ENCODE measurements at regions not wholly inside any gene's neighbourhood (a gene's known extent, or its start where the extent isn't known, plus 50 kb on each side); places are given as distances from the start of the nearest gene placed in this dataset.

DNA sequence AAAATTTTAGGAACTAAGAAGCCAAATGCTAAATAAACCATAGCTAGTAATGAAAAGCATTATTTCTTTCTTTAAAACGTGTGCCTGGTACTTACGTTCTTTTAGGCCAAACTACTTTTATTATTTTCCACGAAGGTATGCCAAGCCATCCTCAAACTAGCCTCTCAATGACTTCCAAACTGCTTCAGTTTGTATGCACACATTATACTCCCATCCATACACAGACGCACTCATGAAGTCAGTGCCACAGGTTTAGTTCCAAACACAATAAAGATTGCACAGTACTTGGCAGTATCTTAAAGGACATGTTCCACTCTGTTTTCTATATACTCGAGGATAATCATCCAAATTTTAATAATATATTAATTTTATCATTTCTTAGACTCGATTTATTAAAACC lies 609.2 kb upstream of the ZNF385D start:
- POLR2A ChIA-PET: no interaction called here

GRCh38 chr3:22360970-22361369 lies 610.0 kb upstream of the ZNF385D start:
- no peak overlapping the region for H3K27ac ChIP-seq (ENCODE audit: extremely low read depth, low read depth, low read length)
- CTCF ChIA-PET: no interaction called here
- H3K9me3 ChIP-seq (ENCODE audit: control insufficient read depth, insufficient read depth, low read depth, low read length): no peaks in the 10 kb centered on the region
- no peaks in the 10 kb centered on the region for H3K36me3 ChIP-seq (ENCODE audit: control insufficient read depth in 2 of 2, insufficient read depth in 1 of 2, low read length in 2 of 2)
- no peaks in the 10 kb centered on the region for H3K4me1 ChIP-seq (ENCODE audit: control insufficient read depth, insufficient read depth, low read length)
- POLR2A ChIA-PET: no interaction called here
- no peak overlapping the region for H3K4me3 ChIP-seq (ENCODE audit: low read depth, low read length)
- TF ChIP-seq ZNF707 (tag by site-specific recombination; IDR thresholded peaks at IDR 0.05) (no peak), GLI4 (tag by site-specific recombination; IDR thresholded peaks at IDR 0.05) (no peak), ZNF501 (tag by site-specific recombination; IDR thresholded peaks at IDR 0.05) (no peak), ZNF311 (tag by site-specific recombination; IDR thresholded peaks at IDR 0.05; ENCODE audit: borderline replicate concordance) (no peak), HOXC10 (CRISPR knock-in tag; IDR thresholded peaks at IDR 0.05) (no peak), TCF7L2 (IDR thresholded peaks at IDR 0.05; ENCODE audit: borderline replicate concordance, low read depth, low read length) (no peak), ZNF548 (tag by site-specific recombination; IDR thresholded peaks at IDR 0.05) (no peak), KLF16 (tag by site-specific recombination; IDR thresholded peaks at IDR 0.05) (no peak), ZNF626 (tag by site-specific recombination; IDR thresholded peaks at IDR 0.05) (no peak), FEZF1 (tag by site-specific recombination; IDR thresholded peaks at IDR 0.05) (no peak), ZNF549 (tag by site-specific recombination; IDR thresholded peaks at IDR 0.05) (no peak)
- TF ChIP-seq, protein P1, sequence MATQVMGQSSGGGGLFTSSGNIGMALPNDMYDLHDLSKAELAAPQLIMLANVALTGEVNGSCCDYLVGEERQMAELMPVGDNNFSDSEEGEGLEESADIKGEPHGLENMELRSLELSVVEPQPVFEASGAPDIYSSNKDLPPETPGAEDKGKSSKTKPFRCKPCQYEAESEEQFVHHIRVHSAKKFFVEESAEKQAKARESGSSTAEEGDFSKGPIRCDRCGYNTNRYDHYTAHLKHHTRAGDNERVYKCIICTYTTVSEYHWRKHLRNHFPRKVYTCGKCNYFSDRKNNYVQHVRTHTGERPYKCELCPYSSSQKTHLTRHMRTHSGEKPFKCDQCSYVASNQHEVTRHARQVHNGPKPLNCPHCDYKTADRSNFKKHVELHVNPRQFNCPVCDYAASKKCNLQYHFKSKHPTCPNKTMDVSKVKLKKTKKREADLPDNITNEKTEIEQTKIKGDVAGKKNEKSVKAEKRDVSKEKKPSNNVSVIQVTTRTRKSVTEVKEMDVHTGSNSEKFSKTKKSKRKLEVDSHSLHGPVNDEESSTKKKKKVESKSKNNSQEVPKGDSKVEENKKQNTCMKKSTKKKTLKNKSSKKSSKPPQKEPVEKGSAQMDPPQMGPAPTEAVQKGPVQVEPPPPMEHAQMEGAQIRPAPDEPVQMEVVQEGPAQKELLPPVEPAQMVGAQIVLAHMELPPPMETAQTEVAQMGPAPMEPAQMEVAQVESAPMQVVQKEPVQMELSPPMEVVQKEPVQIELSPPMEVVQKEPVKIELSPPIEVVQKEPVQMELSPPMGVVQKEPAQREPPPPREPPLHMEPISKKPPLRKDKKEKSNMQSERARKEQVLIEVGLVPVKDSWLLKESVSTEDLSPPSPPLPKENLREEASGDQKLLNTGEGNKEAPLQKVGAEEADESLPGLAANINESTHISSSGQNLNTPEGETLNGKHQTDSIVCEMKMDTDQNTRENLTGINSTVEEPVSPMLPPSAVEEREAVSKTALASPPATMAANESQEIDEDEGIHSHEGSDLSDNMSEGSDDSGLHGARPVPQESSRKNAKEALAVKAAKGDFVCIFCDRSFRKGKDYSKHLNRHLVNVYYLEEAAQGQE (tag by site-specific recombination; IDR thresholded peaks at IDR 0.05): no peak
- TF ChIP-seq, protein P2, sequence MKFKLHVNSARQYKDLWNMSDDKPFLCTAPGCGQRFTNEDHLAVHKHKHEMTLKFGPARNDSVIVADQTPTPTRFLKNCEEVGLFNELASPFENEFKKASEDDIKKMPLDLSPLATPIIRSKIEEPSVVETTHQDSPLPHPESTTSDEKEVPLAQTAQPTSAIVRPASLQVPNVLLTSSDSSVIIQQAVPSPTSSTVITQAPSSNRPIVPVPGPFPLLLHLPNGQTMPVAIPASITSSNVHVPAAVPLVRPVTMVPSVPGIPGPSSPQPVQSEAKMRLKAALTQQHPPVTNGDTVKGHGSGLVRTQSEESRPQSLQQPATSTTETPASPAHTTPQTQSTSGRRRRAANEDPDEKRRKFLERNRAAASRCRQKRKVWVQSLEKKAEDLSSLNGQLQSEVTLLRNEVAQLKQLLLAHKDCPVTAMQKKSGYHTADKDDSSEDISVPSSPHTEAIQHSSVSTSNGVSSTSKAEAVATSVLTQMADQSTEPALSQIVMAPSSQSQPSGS (tag by site-specific recombination; IDR thresholded peaks at IDR 0.05; ENCODE audit: low read depth): no peak
- TF ChIP-seq, protein P3, sequence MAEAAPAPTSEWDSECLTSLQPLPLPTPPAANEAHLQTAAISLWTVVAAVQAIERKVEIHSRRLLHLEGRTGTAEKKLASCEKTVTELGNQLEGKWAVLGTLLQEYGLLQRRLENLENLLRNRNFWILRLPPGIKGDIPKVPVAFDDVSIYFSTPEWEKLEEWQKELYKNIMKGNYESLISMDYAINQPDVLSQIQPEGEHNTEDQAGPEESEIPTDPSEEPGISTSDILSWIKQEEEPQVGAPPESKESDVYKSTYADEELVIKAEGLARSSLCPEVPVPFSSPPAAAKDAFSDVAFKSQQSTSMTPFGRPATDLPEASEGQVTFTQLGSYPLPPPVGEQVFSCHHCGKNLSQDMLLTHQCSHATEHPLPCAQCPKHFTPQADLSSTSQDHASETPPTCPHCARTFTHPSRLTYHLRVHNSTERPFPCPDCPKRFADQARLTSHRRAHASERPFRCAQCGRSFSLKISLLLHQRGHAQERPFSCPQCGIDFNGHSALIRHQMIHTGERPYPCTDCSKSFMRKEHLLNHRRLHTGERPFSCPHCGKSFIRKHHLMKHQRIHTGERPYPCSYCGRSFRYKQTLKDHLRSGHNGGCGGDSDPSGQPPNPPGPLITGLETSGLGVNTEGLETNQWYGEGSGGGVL (tag by site-specific recombination; IDR thresholded peaks at IDR 0.05): no peak

More for the DNA sequence above, 609.2 kb upstream of the ZNF385D start:
- H3K4me1 ChIP-seq (ENCODE audit: control insufficient read depth, insufficient read depth, low read length): no peaks in the 10 kb centered on the region
- CTCF ChIA-PET: no interaction called here
- H3K4me3 ChIP-seq (ENCODE audit: low read depth, low read length): no peak overlapping the region
- H3K27ac ChIP-seq (ENCODE audit: extremely low read depth, low read depth, low read length): no peak overlapping the region
- no peaks in the 10 kb centered on the region for H3K9me3 ChIP-seq (ENCODE audit: control insufficient read depth, insufficient read depth, low read depth, low read length)
- no peak for TF ChIP-seq ZNF529 (tag by site-specific recombination; IDR thresholded peaks at IDR 0.05; ENCODE audit: insufficient replicate concordance)
- TF ChIP-seq PRDM6 (tag by site-specific recombination; IDR thresholded peaks at IDR 0.05): no peak
- TF ChIP-seq SP3 (tag by site-specific recombination; IDR thresholded peaks at IDR 0.05): no peak
- no peak for TF ChIP-seq ZNF426 (tag by site-specific recombination; IDR thresholded peaks at IDR 0.05)
- TF ChIP-seq EGR2 (tag by site-specific recombination; IDR thresholded peaks at IDR 0.05; ENCODE audit: low read depth): no peak
- no peak for TF ChIP-seq SCRT1 (tag by site-specific recombination; IDR thresholded peaks at IDR 0.05; ENCODE audit: borderline replicate concordance)
- no peak for TF ChIP-seq ZNF560 (tag by site-specific recombination; IDR thresholded peaks at IDR 0.05; ENCODE audit: borderline replicate concordance)
- no peak for TF ChIP-seq ZNF239 (tag by site-specific recombination; IDR thresholded peaks at IDR 0.05)
- TF ChIP-seq ZNF670 (tag by site-specific recombination; IDR thresholded peaks at IDR 0.05; ENCODE audit: low read depth): no peak
- TF ChIP-seq ZNF530 (tag by site-specific recombination; IDR thresholded peaks at IDR 0.05; ENCODE audit: low read depth): no peak
- TF ChIP-seq ZNF416 (tag by site-specific recombination; IDR thresholded peaks at IDR 0.05): no peak
- TF ChIP-seq, protein P4, sequence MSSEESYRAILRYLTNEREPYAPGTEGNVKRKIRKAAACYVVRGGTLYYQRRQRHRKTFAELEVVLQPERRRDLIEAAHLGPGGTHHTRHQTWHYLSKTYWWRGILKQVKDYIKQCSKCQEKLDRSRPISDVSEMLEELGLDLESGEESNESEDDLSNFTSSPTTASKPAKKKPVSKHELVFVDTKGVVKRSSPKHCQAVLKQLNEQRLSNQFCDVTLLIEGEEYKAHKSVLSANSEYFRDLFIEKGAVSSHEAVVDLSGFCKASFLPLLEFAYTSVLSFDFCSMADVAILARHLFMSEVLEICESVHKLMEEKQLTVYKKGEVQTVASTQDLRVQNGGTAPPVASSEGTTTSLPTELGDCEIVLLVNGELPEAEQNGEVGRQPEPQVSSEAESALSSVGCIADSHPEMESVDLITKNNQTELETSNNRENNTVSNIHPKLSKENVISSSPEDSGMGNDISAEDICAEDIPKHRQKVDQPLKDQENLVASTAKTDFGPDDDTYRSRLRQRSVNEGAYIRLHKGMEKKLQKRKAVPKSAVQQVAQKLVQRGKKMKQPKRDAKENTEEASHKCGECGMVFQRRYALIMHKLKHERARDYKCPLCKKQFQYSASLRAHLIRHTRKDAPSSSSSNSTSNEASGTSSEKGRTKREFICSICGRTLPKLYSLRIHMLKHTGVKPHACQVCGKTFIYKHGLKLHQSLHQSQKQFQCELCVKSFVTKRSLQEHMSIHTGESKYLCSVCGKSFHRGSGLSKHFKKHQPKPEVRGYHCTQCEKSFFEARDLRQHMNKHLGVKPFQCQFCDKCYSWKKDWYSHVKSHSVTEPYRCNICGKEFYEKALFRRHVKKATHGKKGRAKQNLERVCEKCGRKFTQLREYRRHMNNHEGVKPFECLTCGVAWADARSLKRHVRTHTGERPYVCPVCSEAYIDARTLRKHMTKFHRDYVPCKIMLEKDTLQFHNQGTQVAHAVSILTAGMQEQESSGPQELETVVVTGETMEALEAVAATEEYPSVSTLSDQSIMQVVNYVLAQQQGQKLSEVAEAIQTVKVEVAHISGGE (tag by site-specific recombination; conservative IDR thresholded peaks at IDR 0.05; ENCODE audit: low read depth): no peak
- TF ChIP-seq GLIS1 (tag by site-specific recombination; IDR thresholded peaks at IDR 0.05): no peak
- H3K36me3 ChIP-seq (ENCODE audit: control insufficient read depth in 2 of 2, insufficient read depth in 1 of 2, low read length in 2 of 2): no peaks in the 10 kb centered on the region

All from HEK293 (cell line).